ENCODE measurements at regions not wholly inside any gene's neighbourhood (a gene's known extent, or its start where the extent isn't known, plus 50 kb on each side); places are given as distances from the start of the nearest gene placed in this dataset.

DNA sequence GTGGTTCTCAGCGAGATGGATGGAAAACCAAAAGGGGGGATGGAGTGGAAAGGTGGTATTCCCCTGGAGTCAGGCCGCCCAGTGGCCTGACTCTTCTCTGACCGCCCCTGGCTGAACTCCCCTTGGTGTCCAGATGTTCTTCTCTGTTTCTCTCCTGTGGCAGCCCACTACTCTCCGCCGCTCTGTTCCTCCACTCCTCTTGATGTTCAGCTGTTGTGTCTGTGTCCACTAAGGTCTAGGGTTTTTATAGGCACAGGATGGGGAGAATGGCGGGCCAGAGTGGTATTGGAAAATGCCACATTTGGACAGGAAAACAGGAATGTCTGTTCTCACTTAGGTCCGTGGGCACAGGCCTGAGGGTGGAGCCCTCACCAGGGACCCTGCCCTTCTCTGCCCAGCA, 954.3 kb upstream of the MBL2 start:
- no peak for DNase-seq
- H3K4me3 ChIP-seq, result no peak overlapping the region
- no peaks in the 10 kb centered on the region for H3K36me3 ChIP-seq
- no peaks in the 10 kb centered on the region for H3K27me3 ChIP-seq
- H3K27ac ChIP-seq, result no peak overlapping the region
- TF ChIP-seq CTCF (IDR thresholded peaks at IDR 0.05), result no peak
- ATAC-seq, result no peak
- no peaks in the 10 kb centered on the region for H3K4me1 ChIP-seq
- intact Hi-C loops (cut with DNase I), result no loop called here
- H3K9me3 ChIP-seq, result peaks cover 0 to 7% of the 10 kb centered on the region in 2 donors

DNA sequence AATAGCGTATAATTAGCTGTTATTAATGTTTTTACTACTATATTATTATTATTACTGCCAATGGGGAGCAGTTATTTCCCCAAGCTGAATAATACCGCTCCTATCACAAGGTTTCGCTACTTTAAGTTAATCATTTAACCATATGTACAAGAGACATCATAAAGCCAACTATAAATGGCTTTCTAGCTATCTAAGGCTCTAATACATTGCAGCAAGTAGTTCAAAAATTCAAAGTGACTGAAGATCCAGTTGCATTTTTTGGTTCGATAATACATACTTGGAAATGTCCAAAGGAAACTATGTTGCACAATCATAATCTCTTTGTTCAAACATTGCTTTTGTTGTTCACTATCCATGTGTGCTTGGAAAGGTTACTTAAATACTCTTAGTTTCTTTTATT, 952.0 kb upstream of the MBL2 start:
- H3K36me3 ChIP-seq, result no peaks in the 10 kb centered on the region
- TF ChIP-seq CTCF (IDR thresholded peaks at IDR 0.05), result no peak
- no peak overlapping the region for H3K4me3 ChIP-seq
- ATAC-seq (no peak), DNase-seq (no peak)
- H3K27me3 ChIP-seq, result no peaks in the 10 kb centered on the region
- H3K4me1 ChIP-seq, result no peaks in the 10 kb centered on the region
- H3K27ac ChIP-seq, result no peak overlapping the region
- peaks cover 0 to 2% of the 10 kb centered on the region in 2 donors for H3K9me3 ChIP-seq
- intact Hi-C loops (cut with DNase I), result no loop called here

DNA sequence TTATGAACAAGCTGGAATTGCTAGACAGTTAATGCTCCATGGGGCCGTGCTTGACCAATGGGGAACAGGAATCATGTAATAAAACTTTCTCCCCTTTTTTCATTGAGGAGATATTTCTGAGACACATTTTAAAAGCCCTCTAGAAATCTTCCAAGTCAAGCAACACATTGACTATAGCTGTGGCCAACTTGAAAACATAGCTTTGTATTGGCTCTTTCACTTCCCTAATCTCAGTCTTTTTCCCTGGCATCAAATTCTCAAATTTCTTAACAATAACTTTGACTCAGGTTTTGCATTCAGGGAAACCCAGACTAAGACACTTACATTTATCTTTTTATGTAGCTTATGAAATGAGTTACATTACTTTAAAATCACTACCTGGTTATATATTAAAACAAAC, 947.1 kb upstream of the MBL2 start:
- Histone ChIP-seq H3K27ac (no peak overlapping the region), H3K4me3 (no peak overlapping the region), H3K4me1 (no peaks in the 10 kb centered on the region), H3K27me3 (no peaks in the 10 kb centered on the region), H3K36me3 (no peaks in the 10 kb centered on the region), H3K9me3 (no peaks in the 10 kb centered on the region)
- no peak for DNase-seq
- no peak for ATAC-seq
- no peak for TF ChIP-seq CTCF (IDR thresholded peaks at IDR 0.05)
- intact Hi-C loops (cut with DNase I), result no loop called here

- H3K9me3 ChIP-seq, result peaks cover 0 to under 1% of the 10 kb centered on the region in 2 donors
- H3K36me3 ChIP-seq, result no peaks in the 10 kb centered on the region
- H3K4me3 ChIP-seq, result no peak overlapping the region
- no peak for TF ChIP-seq CTCF (IDR thresholded peaks at IDR 0.05)
- H3K4me1 ChIP-seq, result no peaks in the 10 kb centered on the region
- H3K27me3 ChIP-seq, result no peaks in the 10 kb centered on the region
- H3K27ac ChIP-seq, result no peak overlapping the region
- ATAC-seq (no peak), DNase-seq (no peak)
- intact Hi-C loops (cut with DNase I), result no loop called here
These were observed 943.6 kb upstream of the MBL2 start for GRCh38 chr10:53716156-53716555.

DNA sequence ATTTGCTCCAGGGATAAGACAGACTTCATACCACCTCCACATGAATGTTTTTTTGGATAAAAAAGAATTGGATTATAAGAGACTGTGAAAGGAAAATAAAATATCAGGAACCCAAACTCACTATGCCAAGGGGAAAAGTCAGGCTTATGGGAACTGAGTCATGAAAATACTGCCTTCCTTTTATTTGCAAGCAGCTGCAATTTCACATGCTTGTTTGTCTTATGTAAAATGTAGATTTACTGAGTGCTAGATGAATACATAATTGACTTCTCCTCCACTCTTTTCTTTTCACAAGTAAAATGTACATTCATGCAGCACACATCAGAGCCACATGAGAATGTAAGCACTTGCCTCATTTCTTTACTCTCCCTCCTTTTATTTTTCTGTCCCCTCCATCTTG, 940.8 kb upstream of the MBL2 start:
- Histone ChIP-seq H3K27ac (no peak overlapping the region), H3K9me3 (peaks cover 0 to 16% of the 10 kb centered on the region in 2 donors), H3K4me3 (no peak overlapping the region), H3K4me1 (no peaks in the 10 kb centered on the region), H3K36me3 (no peaks in the 10 kb centered on the region), H3K27me3 (no peaks in the 10 kb centered on the region)
- ATAC-seq (no peak), DNase-seq (no peak)
- TF ChIP-seq CTCF (IDR thresholded peaks at IDR 0.05), result no peak
- intact Hi-C loops (cut with DNase I), result no loop called here

Measured in left lung (tissue), 4 donors.